ENCODE measurements at regions not wholly inside any gene's neighbourhood (a gene's known extent, or its start where the extent isn't known, plus 50 kb on each side); places are given as distances from the start of the nearest gene placed in this dataset.
"Not testable (repeated sequence)": the region's sequence is repeated elsewhere in the genome, so short reads cannot be mapped to it uniquely, and the experiment has no call there.

GRCh38 chr6:113791225-113791624 is 65.9 kb upstream of the MARCKS start:
- not testable (repeated sequence) for TF ChIP-seq SP1 (IDR thresholded peaks at IDR 0.05); CTCF (IDR thresholded peaks at IDR 0.05; ENCODE audit: low read depth, low read length, missing input control)
